ENCODE measurements at regions not wholly inside any gene's neighbourhood (a gene's known extent, or its start where the extent isn't known, plus 50 kb on each side); places are given as distances from the start of the nearest gene placed in this dataset.

- TF ChIP-seq CTCF (IDR thresholded peaks at IDR 0.05) (no peak), ZFX (IDR thresholded peaks at IDR 0.05; ENCODE audit: borderline replicate concordance) (no peak)
Observed at GRCh38 chr1:95386371-95386770, 152.4 kb downstream of the RWDD3 start.
